Right lobe of liver (tissue), 4 donors: ENCODE measurements at regions not wholly inside any gene's neighbourhood (a gene's known extent, or its start where the extent isn't known, plus 50 kb on each side); places are given as distances from the start of the nearest gene placed in this dataset.

Experiments
- CTCF ChIP-seq, 4 donors: fragments of 200-600 bp in 3 of 4; fragments of 450-650 bp in 1 of 4; IDR thresholded peaks; one replicate each; pipeline versions ENCODE4 v1.5.1 to v1.8.0; 2016 to 2022; ENCODE audit warnings: antibody characterized with exemption in 4 of 4, mild to moderate bottlenecking in 2 of 4
- POLR2A ChIP-seq: fragments of 450-650 bp; IDR thresholded peaks from one replicate; pipeline ENCODE4 v1.6.1; 2017; ENCODE audit warnings: antibody characterized with exemption, mild to moderate bottlenecking
- donor health status: DM: no; HTN: no; CAD: no.
- donor health status: DM: no; HTN: no; CAD: no.
- donor health status: DM: no; HTN: yes; CAD: no.

GRCh38 chr3:87895983-87896382 is 162.8 kb downstream of the CGGBP1 start:
- no peak for TF ChIP-seq CTCF (IDR thresholded peaks at IDR 0.05)
- no peak for TF ChIP-seq POLR2A
